GM18498 (cell line): ENCODE measurements at regions not wholly inside any gene's neighbourhood (a gene's known extent, or its start where the extent isn't known, plus 50 kb on each side); places are given as distances from the start of the nearest gene placed in this dataset.

Experiments
- ATAC-seq: cut with Tn5 transposase; IDR thresholded peaks from one replicate; pipeline ENCODE4 v1.9.1; 2021; ENCODE audit warnings: mild to moderate bottlenecking, moderate library complexity; ENCODE audit not compliant: unreplicated experiment

GRCh38 chr2:188909036-188909435, 65.1 kb upstream of the COL3A1 start:
- no peak for ATAC-seq

DNA sequence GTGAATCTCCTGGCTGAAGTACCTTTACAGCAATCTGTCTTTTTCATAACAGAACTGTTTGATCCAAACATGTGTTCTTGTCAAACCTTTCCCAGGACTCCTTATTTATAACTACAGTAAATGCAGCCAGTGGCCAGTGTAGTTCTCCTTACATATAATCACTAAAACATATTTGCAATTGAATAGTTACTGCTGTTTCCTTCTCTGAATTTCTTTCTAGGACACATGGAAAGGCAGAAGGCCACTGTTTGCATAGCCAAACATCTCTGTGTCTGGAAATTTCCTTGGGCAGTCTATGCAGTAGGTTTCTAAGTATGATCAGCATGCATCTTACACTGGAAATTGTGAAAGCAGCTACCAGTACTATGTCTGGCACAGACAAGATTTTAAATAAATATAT, 57.4 kb upstream of the COL3A1 start:
- ATAC-seq = no peak

DNA sequence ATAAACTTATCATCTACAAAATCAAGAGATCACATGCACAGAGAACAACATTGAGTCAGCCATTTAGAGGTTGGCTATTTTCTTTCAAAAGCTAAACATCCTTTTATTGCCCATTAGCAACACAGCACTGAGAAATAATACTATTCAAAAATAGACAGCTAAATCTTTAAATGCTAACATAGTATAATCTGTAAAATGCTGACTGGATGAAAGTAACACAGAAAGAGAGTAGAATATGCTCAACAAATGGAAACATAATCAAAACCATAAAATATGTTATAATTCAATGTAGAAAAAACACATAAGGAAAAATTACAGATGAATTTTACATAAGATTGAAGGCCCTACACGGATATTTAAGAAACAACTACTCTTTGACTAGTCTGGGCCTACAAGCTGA, 56.5 kb upstream of the COL3A1 start:
- no peak for ATAC-seq

DNA sequence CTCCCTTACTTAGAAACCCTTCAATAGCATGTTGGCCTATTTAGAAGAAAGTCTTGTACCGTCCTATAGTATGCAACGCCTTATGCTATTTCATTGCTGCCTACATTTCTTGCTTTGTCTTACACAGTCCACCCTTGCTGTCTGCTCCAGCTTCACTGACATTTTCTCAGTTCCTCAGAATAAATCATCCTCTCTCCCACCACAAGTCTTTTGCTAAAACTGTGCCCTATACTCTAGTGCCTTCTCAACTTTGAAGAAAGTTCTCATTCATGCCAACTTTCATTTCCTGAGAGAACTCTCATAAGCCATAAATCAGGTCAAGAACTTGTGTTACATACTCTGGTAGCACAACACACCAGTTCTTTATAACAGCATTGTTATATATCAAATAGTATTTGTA, 54.3 kb upstream of the COL3A1 start:
- peak; percentile 88 for ATAC-seq

- ATAC-seq = no peak
These were observed 52.0 kb upstream of the COL3A1 start for GRCh38 chr2:188922191-188922590.
